GM18507 (cell line): ENCODE measurements at regions not wholly inside any gene's neighbourhood (a gene's known extent, or its start where the extent isn't known, plus 50 kb on each side); places are given as distances from the start of the nearest gene placed in this dataset.

Experiments
- DNase-seq: peaks from one replicate; pipeline ENCODE4 v3.0.0; 2011; ENCODE audit warnings: low read depth; ENCODE audit not compliant: insufficient read length; ENCODE audit errors: extremely low spot score
- FAIRE-seq: peaks from 2 replicates; lab custom pipeline; 2011; peaks lifted over from hg19 to GRCh38; lab: Jason Lieb, UNC

- FAIRE-seq (no peak), DNase-seq (no peak)
These were observed 147.9 kb upstream of the CBLN2 start for GRCh38 chr18:72692086-72692485.

DNA sequence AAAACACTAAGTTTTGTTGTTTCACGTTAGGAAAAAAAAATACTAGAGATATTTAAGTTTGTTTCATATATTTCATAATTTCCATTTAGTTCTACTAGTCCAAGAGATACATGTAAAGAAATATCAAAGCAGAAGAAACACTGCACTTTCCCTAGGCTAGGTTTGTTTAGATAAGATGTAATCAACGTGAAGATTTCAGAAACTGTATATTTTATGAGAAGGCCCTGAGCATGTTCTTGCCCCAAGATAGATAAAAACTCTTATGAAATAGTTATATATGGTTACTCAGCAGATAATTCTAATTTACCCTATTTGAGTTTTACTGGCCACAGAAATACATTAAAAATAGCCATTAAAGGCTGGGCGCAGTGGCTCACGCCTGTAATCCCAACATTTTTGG lies 143.6 kb upstream of the CBLN2 start:
- DNase-seq (no peak), FAIRE-seq (no peak)

GRCh38 chr18:72675394-72675793 lies 131.3 kb upstream of the CBLN2 start:
- FAIRE-seq (no peak), DNase-seq (no peak)

DNA sequence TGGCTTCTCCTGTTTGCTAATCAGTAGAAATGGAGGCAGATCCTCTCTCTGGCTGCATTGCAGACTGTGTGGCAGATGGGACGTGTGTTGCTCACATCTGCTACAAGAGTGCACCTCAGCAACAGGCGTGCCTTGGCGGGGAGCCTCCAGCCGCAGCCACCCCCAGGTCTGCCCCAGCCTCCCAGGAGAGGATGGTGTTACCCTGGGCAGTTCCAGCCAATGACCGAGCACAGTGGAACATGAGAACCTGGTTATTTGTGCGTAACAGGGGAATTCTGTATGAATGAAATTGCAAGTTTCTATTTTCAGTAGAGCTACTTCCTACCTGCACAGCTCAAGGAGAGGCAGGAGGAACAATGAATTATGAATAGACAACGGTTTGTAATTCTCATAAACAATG lies 130.6 kb upstream of the CBLN2 start:
- peak; percentile 87 for FAIRE-seq

DNA sequence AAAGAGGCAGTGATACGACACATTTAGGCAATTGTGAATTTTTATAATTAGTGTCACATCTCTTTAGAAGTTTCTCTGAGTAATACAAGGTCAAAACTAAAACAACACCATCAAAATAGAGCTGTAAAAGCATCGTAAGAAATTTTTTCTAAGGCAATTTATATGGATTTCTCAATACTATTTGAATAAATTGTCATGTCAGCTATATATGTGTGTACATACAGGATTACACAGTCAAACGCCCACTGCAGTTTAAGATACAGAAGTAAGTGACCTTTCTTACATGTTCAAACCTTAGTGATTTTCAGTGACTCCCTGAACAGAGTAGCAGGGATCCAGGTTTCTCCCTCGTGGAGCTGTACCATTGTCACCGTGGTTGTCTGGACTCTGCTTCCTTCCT lies 129.1 kb upstream of the CBLN2 start:
- no peak for FAIRE-seq
- no peak for DNase-seq

More for the DNA sequence above, 130.6 kb upstream of the CBLN2 start:
- peak; percentile 18 for DNase-seq

GRCh38 chr18:72672364-72673184 lies 128.4 kb upstream of the CBLN2 start:
- DNase-seq (no peak), FAIRE-seq (peak; percentile 84)

- DNase-seq: no peak
- FAIRE-seq: no peak
These were observed 123.8 kb upstream of the CBLN2 start for GRCh38 chr18:72667932-72668331.

- FAIRE-seq (peak; percentile 71), DNase-seq (peak; percentile 26)
These were observed 109.0 kb upstream of the CBLN2 start for GRCh38 chr18:72652990-72653593.

DNA sequence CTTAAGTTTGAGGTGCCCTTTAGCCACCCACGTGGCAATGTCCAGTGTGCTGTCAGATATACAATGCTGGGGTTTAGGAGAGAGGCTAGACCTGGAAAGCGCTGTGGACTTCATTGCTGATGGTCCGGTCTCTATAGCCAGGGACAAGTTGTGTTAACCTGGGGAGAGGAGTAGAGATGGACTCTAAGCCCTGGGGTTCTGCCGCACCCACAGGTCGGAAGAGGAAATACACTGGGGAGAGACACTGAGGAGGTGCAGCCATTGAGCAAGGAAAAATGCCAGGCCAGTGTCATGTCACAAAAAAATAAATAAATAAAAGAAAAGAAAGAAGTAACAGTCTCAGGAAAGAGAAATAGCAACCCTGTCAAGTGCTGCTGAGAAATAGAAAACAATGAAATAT lies 106.9 kb upstream of the CBLN2 start:
- DNase-seq: no peak
- FAIRE-seq: no peak

- no peak for FAIRE-seq
These were observed 104.4 kb upstream of the CBLN2 start for GRCh38 chr18:72648481-72648960.

GRCh38 chr18:72648079-72648478 lies 103.9 kb upstream of the CBLN2 start:
- FAIRE-seq (no peak), DNase-seq (no peak)

More at GRCh38 chr18:72648481-72648960, 104.4 kb upstream of the CBLN2 start:
- DNase-seq: no peak

DNA sequence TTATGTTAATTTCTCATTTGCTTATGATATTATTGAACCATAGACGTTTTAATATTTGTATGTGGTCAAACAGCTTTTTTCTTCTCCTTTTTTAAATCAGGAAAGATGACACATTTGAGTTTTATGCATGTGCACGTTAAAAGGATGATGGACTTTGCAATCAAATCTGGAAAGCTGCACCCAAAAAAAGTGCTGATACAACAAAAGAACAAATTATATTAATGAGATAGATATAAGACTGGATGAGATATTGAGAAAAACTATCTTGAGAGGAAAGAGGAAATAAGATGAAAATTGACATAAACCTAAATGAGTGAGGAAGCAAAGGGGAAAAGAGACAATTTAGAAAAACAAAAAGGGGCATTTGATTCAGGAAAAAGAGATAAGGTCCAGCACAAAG lies 96.4 kb upstream of the CBLN2 start:
- DNase-seq (no peak), FAIRE-seq (no peak)

DNA sequence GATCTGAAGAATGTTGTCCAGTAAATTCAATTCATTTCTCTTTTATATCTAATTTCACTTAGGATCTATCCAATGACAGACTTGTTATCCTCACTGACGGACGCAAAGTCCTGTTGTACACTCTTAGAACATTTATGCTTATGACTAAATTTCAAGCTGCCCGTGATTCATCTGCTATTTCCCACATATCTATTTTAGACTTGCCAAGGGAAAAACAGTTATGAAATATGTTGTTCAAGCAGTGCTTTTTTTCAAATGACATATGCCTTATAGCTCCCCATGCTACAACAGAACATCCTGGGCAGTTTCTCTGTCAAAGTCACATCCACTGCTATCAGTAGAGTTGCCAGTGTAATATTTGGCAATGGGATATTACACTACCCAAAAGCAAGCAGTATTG lies 94.2 kb upstream of the CBLN2 start:
- DNase-seq: no peak
- FAIRE-seq: no peak

DNA sequence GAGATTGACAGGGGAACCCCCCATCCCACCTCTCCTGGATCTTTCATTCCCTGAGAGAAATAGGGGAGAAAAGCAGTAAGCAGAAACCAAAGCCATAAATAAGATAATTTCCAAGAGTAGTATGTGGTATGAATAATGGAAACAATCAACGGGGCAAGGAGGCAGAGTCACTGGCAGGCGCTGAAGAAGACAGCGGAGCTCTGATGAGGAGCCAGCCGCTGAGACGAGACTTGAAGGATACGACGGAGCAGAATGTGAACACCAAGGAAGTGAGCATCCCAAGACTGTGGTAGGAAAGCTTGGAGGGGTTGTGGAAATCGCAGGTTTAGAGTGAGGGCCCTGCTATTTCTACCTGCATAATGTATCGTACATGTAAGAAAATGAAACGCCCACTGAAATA lies 93.6 kb upstream of the CBLN2 start:
- DNase-seq (no peak), FAIRE-seq (no peak)

GRCh38 chr18:72637299-72637698 lies 93.2 kb upstream of the CBLN2 start:
- FAIRE-seq (no peak), DNase-seq (no peak)

DNA sequence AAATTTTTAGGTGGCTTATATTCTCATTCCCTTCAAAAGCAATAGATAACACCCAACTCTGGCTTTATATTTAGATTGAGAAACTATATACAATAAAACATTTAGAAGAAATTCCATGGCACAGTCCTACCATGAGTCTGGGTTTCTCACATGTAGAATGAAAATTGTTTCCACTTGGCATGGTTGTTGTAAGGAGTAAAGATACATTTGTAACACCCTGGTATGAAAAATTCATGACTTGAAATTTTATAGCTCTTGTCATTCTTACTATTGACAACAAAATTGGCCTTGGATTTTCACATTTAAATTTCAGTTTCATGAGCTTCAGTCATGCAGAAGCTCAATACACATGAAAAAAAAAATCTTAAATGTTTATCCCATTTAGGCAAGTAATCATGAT lies 92.5 kb upstream of the CBLN2 start:
- no peak for FAIRE-seq
- no peak for DNase-seq

GRCh38 chr18:72634500-72634899 lies 90.4 kb upstream of the CBLN2 start:
- no peak for DNase-seq

GRCh38 chr18:72630991-72631390 lies 86.8 kb upstream of the CBLN2 start:
- no peak for FAIRE-seq
- DNase-seq: no peak

More at GRCh38 chr18:72634500-72634899, 90.4 kb upstream of the CBLN2 start:
- no peak for FAIRE-seq

DNA sequence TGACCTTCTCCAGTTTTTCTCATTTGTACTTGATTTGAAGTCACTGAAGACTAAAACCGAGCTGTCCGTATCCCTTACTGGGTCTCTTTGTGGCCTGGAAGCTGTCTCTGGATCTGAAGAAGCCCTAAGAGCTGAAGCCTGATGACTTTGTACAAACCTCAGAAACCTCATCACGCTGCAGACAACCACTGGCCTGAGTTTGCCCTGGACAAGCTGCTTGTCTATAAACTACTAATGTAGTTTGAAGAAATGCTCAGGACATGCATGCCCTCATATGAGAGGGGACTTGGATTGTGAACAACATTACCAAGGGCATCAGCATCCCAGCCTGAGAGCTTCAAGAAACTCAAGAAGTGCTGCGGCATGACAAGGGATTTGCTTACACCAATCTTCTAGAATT lies 79.3 kb upstream of the CBLN2 start:
- DNase-seq (no peak), FAIRE-seq (no peak)

- FAIRE-seq: no peak
- DNase-seq: no peak
These were observed 69.4 kb upstream of the CBLN2 start for GRCh38 chr18:72613534-72613930.

DNA sequence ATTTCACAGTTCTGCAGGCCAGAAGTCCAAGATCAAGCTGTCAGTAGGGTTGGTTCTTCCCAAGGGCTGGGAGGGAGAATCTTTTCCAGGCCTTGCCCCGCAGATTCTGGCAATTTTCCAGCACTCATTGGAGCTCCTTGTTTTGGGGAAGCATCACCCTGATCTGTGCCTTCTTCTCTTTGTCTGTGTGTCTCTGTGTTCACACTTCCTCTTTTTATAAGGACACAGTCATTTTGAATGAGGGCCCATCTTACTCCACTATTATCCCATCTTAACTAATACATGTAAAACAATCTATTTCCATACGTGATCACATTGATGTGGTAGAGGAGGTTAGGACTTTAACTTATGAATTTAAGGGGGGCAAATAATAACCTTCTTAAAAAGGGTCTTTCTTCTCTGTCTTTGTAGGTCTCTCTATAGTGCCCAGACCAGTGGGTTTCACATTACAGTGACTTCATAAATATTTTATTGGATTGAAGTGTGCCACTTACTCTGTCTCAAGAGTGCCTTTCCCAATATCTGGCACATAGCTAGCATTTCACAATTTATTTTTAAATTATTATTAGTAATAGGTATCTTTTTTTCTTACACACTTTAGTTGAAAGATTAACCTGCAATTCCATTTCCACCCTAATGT lies 68.9 kb upstream of the CBLN2 start:
- no peak for DNase-seq
- no peak for FAIRE-seq
